ENCODE measurements at regions not wholly inside any gene's neighbourhood (a gene's known extent, or its start where the extent isn't known, plus 50 kb on each side); places are given as distances from the start of the nearest gene placed in this dataset.

DNA sequence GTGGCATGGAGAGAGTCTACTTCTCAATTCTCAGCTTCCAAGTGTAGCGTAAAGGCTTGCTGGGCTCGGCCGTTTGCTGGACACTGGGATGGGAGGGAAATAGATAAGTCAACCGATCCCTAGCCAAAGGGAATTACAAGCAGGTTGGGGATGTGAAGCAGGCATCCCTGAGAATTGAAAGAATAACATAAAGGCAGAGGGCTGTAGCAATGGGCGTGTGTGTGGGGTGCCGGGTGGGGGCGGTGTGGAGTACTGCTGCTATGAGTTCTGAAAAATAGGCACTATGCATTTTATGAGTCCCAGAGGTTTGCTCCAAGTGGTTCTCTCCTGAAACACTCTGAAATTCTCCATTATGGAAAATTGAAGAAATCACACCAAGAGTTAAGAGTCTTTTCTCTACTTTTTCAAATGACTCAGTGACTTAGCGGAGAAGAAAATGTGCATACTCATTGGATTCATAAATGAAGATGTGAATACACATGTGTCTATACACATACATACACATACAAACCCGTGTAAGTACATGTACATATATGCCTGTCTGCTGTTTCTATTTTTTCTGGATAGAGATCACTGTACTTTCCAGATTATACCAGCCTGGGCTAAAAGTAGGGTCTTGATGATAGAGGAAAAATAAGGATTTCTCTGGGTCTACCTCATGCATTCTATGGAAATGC, 65.4 kb downstream of the ADRA2A start:
- WGBS, 2 donors = 79 to 82% methylated on average over 9 of the region's 9 CpGs
- no peak for DNase-seq (ENCODE audit: low spot score in 2 of 2)
- Histone ChIP-seq H3K9me3 (no peaks in the 10 kb centered on the region), H3K27me3 (no peaks in the 10 kb centered on the region), H3K27ac (no peak overlapping the region), H3K4me3 (no peak overlapping the region), H3K36me3 (no peaks in the 10 kb centered on the region), H3K4me1 (no peaks in the 10 kb centered on the region)
- TF ChIP-seq CTCF (IDR thresholded peaks at IDR 0.05) (no peak), EP300 (IDR thresholded peaks at IDR 0.05) (no peak), POLR2A (IDR thresholded peaks at IDR 0.05) (no peak)

GRCh38 chr10:111146025-111146640, 69.3 kb downstream of the ADRA2A start:
- H3K9me3 ChIP-seq = no peaks in the 10 kb centered on the region
- 62 to 72% methylated on average over 2 of the region's 2 CpGs for WGBS, 2 donors
- H3K27me3 ChIP-seq = no peaks in the 10 kb centered on the region
- H3K36me3 ChIP-seq = no peaks in the 10 kb centered on the region
- H3K4me1 ChIP-seq = no peaks in the 10 kb centered on the region
- TF ChIP-seq EP300 (IDR thresholded peaks at IDR 0.05) = no peak
- TF ChIP-seq POLR2A (IDR thresholded peaks at IDR 0.05) = no peak
- TF ChIP-seq CTCF (IDR thresholded peaks at IDR 0.05) = no peak
- H3K4me3 ChIP-seq = no peak overlapping the region
- H3K27ac ChIP-seq = no peak overlapping the region
- DNase-seq (ENCODE audit: low spot score in 2 of 2) = no peak

GRCh38 chr10:111148025-111148424, 71.2 kb downstream of the ADRA2A start:
- no peaks in the 10 kb centered on the region for H3K36me3 ChIP-seq
- H3K4me1 ChIP-seq = no peaks in the 10 kb centered on the region
- no peaks in the 10 kb centered on the region for H3K27me3 ChIP-seq
- H3K4me3 ChIP-seq = no peak overlapping the region
- no peaks in the 10 kb centered on the region for H3K9me3 ChIP-seq
- TF ChIP-seq EP300 (IDR thresholded peaks at IDR 0.05) (no peak), CTCF (IDR thresholded peaks at IDR 0.05) (no peak), POLR2A (IDR thresholded peaks at IDR 0.05) (no peak)
- 58 to 63% methylated on average over 6 of the region's 6 CpGs for WGBS, 2 donors
- no peak for DNase-seq (ENCODE audit: low spot score in 2 of 2)
- H3K27ac ChIP-seq = no peak overlapping the region

- no peaks in the 10 kb centered on the region for H3K9me3 ChIP-seq
- no peaks in the 10 kb centered on the region for H3K4me1 ChIP-seq
- H3K36me3 ChIP-seq = no peaks in the 10 kb centered on the region
- TF ChIP-seq CTCF (IDR thresholded peaks at IDR 0.05) = no peak
- TF ChIP-seq EP300 (IDR thresholded peaks at IDR 0.05) = no peak
- no peak for TF ChIP-seq POLR2A (IDR thresholded peaks at IDR 0.05)
- DNase-seq (ENCODE audit: low spot score in 2 of 2) = no peak
- no peak overlapping the region for H3K27ac ChIP-seq
- H3K4me3 ChIP-seq = no peak overlapping the region
- H3K27me3 ChIP-seq = no peaks in the 10 kb centered on the region
- 90 to 92% methylated on average over 7 of the region's 7 CpGs for WGBS, 2 donors
These were observed 71.6 kb downstream of the ADRA2A start for GRCh38 chr10:111148440-111148839.

GRCh38 chr10:111150691-111151090, 73.9 kb downstream of the ADRA2A start:
- no peaks in the 10 kb centered on the region for H3K4me1 ChIP-seq
- H3K27me3 ChIP-seq = no peaks in the 10 kb centered on the region
- H3K9me3 ChIP-seq = no peaks in the 10 kb centered on the region
- TF ChIP-seq POLR2A (IDR thresholded peaks at IDR 0.05) (no peak), EP300 (IDR thresholded peaks at IDR 0.05) (no peak), CTCF (IDR thresholded peaks at IDR 0.05) (no peak)
- no peak overlapping the region for H3K27ac ChIP-seq
- 81 to 93% methylated on average over 7 of the region's 7 CpGs for WGBS, 2 donors
- no peak overlapping the region for H3K4me3 ChIP-seq
- H3K36me3 ChIP-seq = no peaks in the 10 kb centered on the region
- DNase-seq (ENCODE audit: low spot score in 2 of 2) = no peak
